ENCODE measurements at regions not wholly inside any gene's neighbourhood (a gene's known extent, or its start where the extent isn't known, plus 50 kb on each side); places are given as distances from the start of the nearest gene placed in this dataset.

DNA sequence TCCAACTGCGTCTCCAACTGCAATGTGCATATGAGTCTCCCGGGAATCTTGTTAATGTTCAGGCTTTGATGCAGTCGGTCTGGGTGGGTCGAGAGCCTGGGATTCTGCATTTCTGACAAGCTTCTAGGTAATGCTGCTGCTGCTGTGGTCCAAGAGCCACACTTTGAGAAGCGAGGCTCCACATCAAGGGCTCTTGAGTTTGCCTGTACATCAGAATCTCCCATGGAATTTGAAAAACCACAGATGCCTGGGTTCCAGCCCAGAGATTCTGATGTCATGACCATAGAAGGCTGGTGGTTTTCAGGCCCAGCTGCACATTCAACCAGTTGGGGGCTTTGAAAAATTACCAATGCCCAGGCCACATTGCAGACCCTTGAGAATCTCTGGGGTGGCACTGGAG, 93.9 kb upstream of the TARDBP start:
- TF ChIP-seq, protein P1, sequence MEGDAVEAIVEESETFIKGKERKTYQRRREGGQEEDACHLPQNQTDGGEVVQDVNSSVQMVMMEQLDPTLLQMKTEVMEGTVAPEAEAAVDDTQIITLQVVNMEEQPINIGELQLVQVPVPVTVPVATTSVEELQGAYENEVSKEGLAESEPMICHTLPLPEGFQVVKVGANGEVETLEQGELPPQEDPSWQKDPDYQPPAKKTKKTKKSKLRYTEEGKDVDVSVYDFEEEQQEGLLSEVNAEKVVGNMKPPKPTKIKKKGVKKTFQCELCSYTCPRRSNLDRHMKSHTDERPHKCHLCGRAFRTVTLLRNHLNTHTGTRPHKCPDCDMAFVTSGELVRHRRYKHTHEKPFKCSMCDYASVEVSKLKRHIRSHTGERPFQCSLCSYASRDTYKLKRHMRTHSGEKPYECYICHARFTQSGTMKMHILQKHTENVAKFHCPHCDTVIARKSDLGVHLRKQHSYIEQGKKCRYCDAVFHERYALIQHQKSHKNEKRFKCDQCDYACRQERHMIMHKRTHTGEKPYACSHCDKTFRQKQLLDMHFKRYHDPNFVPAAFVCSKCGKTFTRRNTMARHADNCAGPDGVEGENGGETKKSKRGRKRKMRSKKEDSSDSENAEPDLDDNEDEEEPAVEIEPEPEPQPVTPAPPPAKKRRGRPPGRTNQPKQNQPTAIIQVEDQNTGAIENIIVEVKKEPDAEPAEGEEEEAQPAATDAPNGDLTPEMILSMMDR (IDR thresholded peaks at IDR 0.05; ENCODE audit: low read depth, low read length) = no peak
- no peak for TF ChIP-seq EZH2phosphoT487 (IDR thresholded peaks at IDR 0.05; ENCODE audit: low read depth)
